Gastroesophageal sphincter (tissue), 3 donors: ENCODE measurements at regions not wholly inside any gene's neighbourhood (a gene's known extent, or its start where the extent isn't known, plus 50 kb on each side); places are given as distances from the start of the nearest gene placed in this dataset.
"Not testable (repeated sequence)": the region's sequence is repeated elsewhere in the genome, so short reads cannot be mapped to it uniquely, and the experiment has no call there.

ENCODE experiments used
- CTCF ChIP-seq, 4 experiments: fragments of 200-600 bp in 2 of 4; fragments of 450-650 bp in 2 of 4; sonication (generic) in 1 of 4; IDR thresholded peaks; one replicate each; pipeline ENCODE4 v1.5.1; 2017 to 2019; ENCODE audit warnings: antibody characterized with exemption in 4 of 4, mild to moderate bottlenecking in 2 of 4, moderate library complexity in 2 of 4
- POLR2A ChIP-seq, 2 donors: fragments of 450-650 bp; IDR thresholded peaks; one replicate each; pipeline ENCODE4 v1.6.1; 2017; ENCODE audit warnings: antibody characterized with exemption in 2 of 2, mild to moderate bottlenecking in 2 of 2, moderate library complexity in 1 of 2

DNA sequence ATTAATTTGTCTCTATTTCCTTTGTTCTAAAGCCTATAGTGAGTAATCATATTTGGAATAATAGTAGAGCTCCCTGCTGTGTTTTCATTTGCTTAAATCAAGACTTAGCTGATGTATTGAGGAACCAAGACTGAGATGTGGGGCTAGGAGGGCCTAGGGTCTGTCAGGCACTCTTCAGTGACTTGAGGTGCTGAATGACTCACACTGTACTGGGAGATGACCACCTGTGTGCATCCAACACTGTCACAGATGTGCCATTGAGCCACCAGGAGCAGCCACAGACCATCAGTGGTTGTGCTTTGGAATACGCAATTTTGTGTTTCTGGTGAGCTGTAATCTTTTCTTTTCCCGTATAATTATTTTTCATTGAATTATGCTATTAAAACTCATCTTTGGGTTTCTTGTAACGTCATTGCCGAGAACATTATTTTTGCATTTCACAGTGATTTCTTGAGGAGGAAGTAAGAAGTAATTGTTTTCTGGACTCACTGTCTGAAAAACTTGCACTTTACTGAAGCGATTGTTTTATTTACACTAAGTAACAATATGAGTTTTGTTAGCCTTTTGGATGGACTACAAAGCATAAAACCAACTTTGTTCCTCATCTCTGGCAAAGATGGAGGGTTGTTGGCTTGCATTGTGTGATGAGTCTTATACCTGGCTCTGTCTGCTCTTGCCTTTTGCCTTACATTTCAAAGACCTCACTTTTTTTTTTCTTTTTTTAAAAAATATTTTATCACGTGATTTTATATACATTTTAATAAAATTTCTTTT is 872.2 kb upstream of the TPTE start:
- TF ChIP-seq CTCF, POLR2A (IDR thresholded peaks at IDR 0.05): not testable (repeated sequence)
